ENCODE measurements at regions not wholly inside any gene's neighbourhood (a gene's known extent, or its start where the extent isn't known, plus 50 kb on each side); places are given as distances from the start of the nearest gene placed in this dataset.
"Not testable (repeated sequence)": the region's sequence is repeated elsewhere in the genome, so short reads cannot be mapped to it uniquely, and the experiment has no call there.

GRCh38 chr13:107782646-107783045 lies 432.7 kb downstream of the LIG4 start:
- not testable (repeated sequence) for DNase-seq (ENCODE audit: extremely low read depth in 1 of 2, low read depth in 1 of 2)

DNA sequence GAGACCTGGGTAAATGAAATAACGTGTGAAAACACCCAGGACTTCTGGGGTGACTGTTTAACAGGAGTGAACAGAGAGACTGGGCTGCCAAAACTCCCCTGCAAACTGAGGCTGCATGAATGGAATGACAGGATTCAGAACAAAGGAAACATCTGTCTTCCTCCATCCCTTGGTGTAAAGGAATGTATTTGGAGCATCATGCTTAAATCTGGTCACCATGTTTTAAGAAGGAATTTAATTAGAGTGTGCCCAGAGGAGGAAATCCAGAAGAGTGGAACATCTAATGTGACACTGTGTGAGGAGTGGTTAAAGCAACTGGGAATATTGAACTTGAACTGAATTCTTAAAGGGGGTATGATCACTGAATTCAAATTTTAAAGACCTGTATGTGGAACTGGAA lies 437.2 kb downstream of the LIG4 start:
- no peak for DNase-seq (ENCODE audit: extremely low read depth in 1 of 2, low read depth in 1 of 2)

DNA sequence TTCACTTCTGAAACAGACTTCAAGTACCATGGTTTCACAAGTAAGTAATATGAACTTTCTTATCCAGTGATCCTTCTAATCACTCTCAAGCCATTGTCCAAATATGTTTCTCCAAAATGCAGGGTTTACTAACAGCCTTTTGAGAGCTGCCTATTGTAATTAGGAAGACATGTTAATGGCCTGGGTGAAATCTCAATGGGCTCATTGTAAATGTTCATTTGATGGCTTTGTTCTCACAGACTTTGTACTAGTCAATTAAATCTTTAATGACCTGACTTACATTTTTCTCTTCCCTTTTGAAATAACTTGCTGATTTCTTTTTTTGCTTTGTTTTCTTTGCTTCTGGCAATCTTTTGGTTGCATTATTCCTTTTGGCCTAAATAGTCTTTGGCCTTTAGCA lies 444.8 kb downstream of the LIG4 start:
- no peak for DNase-seq (ENCODE audit: extremely low read depth in 1 of 2, low read depth in 1 of 2)

DNA sequence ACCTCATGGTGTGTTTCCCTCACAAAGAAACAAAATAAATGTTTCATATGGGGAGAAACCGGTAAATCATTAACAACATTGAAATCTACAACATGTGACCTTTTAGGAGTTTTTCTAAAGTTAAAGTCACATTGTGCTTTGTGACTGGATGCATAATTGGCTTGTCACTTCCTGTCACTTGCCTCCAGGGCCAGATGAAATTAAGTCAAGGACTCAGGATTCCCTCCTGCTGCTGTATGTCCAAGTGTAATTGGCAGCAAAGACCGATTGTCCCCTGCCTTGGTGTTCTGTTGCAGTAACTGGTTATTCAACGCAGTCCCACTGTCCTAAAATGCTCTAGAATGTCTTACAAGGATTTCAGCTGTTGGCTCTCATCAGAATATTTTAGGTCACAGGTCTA lies 448.2 kb downstream of the LIG4 start:
- DNase-seq (ENCODE audit: extremely low read depth in 1 of 2, low read depth in 1 of 2): no peak

DNA sequence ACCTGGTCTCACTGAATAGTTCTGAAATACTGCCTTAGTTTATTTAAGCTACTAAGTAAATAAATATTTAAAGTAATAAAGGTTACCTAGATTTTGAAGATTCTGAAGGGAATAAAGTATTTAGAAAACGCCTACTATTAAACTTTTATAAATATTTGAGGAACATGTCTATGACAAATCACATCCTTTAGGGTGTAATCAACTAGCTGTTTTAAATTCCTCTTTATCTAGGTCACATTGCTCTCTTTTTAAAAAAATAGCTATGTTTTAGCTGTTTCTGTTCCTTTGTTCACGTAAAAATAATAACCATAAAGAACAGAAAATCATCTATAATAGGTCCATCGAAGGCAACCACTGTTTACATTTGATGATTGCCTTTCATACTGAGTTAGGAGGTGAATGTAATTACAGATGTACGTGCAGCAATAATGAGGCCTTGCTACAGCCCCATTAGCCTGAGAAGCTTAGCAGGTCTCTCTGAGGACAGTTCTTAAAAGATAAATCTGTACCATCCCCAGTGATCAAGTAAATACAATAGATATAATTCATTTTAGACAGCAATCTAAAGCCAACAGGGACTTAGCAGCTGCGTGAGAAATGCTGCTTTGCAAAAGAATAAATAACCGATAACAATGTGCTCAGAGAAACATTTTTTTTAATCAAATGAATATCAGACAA lies 449.5 kb downstream of the LIG4 start:
- no peak for DNase-seq (ENCODE audit: extremely low read depth in 1 of 2, low read depth in 1 of 2)

GRCh38 chr13:107764046-107764445 lies 451.3 kb downstream of the LIG4 start:
- DNase-seq (ENCODE audit: extremely low read depth in 1 of 2, low read depth in 1 of 2): no peak

DNA sequence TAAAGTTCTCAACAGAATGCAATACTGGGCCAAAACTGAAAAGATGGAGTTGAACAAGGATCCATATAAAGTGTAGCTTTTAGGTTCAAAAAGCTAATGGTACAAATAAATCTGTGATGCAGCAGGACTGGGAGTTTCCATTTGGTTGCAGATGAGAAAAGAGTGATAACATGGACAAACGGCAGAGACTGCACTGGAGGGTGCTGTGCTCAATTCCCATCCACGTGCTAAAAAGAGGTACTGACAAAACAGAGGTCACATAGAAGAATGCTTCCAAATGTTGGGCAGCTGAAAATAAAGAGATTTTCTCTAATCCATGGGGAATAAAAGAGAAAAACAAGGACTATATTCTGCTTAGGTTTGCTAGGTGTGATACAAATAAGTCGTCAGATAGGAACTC lies 461.6 kb downstream of the LIG4 start:
- no peak for DNase-seq (ENCODE audit: extremely low read depth in 1 of 2, low read depth in 1 of 2)

DNA sequence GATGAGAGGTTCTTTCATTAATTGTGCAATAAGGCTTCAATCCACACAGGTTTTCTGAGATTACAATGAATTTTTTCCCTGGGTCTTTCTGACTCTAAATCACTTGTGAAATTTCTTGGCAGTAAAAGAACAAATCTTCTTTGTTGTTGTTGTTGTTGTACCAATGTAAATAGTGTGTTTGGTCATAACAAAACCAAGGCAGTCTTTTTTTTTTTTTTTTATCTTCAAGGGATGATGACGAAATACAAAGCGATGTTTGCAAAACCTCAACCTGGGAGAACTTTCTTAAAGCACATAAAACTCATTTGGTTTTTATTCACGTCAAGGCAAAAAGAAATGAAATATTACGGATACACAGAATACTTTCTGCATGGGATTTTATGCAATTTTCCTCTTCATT lies 462.0 kb downstream of the LIG4 start:
- no peak for DNase-seq (ENCODE audit: extremely low read depth in 1 of 2, low read depth in 1 of 2)

- no peak for DNase-seq (ENCODE audit: extremely low read depth in 1 of 2, low read depth in 1 of 2)
These were observed 471.4 kb downstream of the LIG4 start for GRCh38 chr13:107743983-107744382.

DNA sequence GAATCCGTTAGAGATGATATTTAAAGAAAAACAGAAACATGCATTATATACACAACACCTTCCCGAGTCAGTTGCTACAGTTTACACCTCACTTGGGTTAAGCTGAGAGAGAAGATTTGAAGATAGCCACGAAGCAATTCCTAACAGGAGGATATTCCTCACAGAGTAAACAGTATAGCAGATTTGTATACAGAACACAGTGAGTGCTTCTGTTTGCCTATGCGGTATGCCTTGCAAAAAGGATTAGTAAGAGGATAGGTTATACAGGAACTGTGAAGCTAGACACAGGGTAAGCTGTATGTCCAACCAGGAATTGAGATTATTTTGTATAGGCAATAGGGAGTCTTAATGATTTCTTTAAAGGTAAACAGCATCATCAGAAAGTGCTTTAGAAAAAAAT lies 471.8 kb downstream of the LIG4 start:
- DNase-seq (ENCODE audit: extremely low read depth in 1 of 2, low read depth in 1 of 2): no peak

GRCh38 chr13:107743100-107743499 lies 472.2 kb downstream of the LIG4 start:
- no peak for DNase-seq (ENCODE audit: extremely low read depth in 1 of 2, low read depth in 1 of 2)

- DNase-seq (ENCODE audit: extremely low read depth in 1 of 2, low read depth in 1 of 2): no peak
These were observed 472.8 kb downstream of the LIG4 start for GRCh38 chr13:107742544-107742943.

GRCh38 chr13:107738004-107738403 lies 477.3 kb downstream of the LIG4 start:
- no peak for DNase-seq (ENCODE audit: extremely low read depth in 1 of 2, low read depth in 1 of 2)

DNA sequence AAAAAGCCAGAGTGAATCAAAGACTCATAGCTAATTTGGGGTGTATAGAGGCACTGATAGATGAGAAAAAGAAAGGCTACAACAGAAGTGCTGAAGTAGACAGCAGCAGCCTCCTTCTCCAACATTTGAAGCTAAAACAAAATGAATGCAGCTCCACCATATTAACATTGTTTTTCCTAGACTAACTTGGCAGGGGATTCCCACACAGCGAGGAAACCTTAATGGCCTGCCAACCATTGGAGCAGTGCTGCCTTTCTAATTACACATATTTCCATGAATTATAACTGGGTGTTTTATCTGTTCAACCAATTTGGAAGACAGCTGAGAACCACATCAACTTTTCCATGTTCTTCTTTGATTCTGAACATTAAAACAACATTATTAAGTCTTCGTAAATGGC lies 478.6 kb downstream of the LIG4 start:
- no peak for DNase-seq (ENCODE audit: extremely low read depth in 1 of 2, low read depth in 1 of 2)

DNA sequence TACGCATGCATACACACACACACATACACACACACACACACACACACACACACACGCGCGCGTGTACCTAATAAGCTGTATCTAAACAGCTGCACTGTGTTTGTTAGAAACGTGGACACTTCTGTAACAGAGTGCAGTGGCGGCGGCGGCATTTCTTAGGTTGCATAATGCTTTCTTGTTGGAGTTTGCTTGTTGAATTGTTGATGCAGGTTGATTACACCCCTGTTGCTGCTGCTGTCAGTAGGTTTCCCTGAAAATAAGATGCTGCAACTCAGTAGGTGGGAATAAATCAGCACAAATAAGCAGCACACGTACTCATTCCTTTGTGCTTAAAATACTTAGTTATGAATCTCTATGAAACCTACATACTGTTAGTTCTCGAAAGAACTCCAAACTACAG lies 479.2 kb downstream of the LIG4 start:
- no peak for DNase-seq (ENCODE audit: extremely low read depth in 1 of 2, low read depth in 1 of 2)

DNA sequence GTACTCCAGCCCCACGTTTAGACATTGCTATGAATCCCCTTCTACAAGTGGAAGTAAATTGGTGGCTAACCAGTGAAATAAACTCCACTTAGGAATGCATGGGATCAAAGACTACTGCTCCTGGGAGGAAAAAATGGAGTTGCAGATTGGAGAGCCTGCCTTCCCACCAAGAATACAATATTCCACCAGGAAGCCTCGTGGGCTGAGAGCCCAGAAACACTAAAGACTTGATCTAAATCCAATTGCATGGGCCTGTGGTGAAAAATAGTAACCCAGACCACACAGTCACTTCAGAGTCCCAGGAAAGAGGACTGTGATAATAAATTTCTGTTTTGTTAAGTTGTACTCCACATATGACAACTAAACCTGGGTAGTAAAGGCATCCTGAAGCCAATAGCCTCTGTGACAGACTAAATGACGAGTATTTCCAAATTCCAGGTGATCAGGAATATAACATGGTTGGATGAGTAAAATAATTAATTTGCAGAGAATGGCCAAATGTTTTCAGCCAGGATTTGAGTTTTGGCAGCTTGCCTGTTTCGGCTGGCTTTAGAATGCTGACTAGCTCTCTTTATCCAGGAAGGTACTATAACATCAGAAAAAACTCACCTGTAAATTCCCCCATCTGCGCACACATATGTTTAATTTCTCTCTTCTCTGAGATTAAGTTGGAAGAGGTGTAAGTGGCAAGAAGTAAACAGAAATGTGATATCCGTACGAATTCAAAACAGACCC lies 480.3 kb downstream of the LIG4 start:
- DNase-seq (ENCODE audit: extremely low read depth in 1 of 2, low read depth in 1 of 2): no peak

- no peak for DNase-seq (ENCODE audit: extremely low read depth in 1 of 2, low read depth in 1 of 2)
These were observed 482.1 kb downstream of the LIG4 start for GRCh38 chr13:107733276-107733675.

- no peak for DNase-seq (ENCODE audit: extremely low read depth in 1 of 2, low read depth in 1 of 2)
These were observed 484.5 kb downstream of the LIG4 start for GRCh38 chr13:107730813-107731212.

GRCh38 chr13:107721125-107721869 lies 494.0 kb downstream of the LIG4 start:
- no peak for DNase-seq (ENCODE audit: extremely low read depth in 1 of 2, low read depth in 1 of 2)

DNA sequence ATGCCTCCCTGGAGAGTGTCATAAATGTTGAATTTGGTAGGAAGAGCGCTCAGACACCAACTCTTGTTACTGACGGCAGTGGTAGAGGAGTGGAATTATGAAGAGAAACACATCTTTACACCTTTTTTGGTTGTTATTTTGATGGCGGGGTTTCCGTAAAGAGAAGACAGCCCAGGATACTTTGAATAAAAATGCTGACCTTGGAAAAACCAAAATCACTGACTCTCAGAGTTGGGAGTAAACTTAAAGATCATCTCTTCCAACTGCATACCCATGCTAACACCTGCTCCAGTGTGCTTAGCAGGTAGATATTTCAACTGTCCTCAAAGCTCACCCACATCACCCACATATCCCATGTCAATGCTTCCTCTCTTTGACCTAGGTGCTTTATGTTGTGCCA lies 498.6 kb downstream of the LIG4 start:
- no peak for DNase-seq (ENCODE audit: extremely low read depth in 1 of 2, low read depth in 1 of 2)

- no peak for DNase-seq (ENCODE audit: extremely low read depth in 1 of 2, low read depth in 1 of 2)
These were observed 499.1 kb downstream of the LIG4 start for GRCh38 chr13:107716241-107716640.

DNA sequence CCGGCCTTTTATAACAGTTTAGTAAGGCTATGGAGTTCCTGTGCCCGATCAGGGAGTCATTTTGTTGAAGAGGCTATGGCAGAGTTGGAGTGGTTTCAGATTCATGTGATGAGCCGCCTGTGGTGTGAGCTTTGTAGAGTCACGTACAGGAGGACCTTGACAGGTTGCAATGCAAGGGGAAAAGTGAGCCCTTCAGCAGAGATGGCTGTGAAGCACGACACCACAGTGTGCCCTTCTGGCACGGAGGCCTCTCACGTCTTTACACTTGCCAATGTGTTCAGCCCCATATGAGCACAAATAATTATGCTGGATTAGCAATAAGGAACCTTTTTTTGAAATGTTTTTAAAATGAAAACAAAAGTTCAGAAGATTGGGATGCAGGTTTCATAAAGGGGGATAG lies 499.8 kb downstream of the LIG4 start:
- no peak for DNase-seq (ENCODE audit: extremely low read depth in 1 of 2, low read depth in 1 of 2)
